ENCODE measurements at regions not wholly inside any gene's neighbourhood (a gene's known extent, or its start where the extent isn't known, plus 50 kb on each side); places are given as distances from the start of the nearest gene placed in this dataset.

DNA sequence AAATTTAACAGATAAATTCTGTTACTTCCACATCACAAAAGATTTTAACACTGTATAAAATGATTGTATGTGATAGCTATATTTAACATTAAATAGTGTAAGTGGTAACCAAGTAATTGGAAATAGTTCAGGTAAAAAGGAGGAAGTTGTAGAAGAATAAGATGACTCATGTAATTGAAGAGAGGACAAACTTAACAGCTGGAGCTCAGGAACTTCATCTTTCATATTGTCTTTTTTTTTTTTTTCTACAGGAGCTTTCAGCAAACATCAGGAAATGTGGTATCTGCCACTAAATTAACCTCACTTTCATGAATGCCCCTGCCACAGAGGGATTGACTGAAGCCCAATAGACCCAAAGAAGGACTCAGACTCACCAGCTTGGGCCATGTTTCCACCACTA is 188.4 kb upstream of the VEGFC start:
- DNase-seq (ENCODE audit: low spot score): no peak

DNA sequence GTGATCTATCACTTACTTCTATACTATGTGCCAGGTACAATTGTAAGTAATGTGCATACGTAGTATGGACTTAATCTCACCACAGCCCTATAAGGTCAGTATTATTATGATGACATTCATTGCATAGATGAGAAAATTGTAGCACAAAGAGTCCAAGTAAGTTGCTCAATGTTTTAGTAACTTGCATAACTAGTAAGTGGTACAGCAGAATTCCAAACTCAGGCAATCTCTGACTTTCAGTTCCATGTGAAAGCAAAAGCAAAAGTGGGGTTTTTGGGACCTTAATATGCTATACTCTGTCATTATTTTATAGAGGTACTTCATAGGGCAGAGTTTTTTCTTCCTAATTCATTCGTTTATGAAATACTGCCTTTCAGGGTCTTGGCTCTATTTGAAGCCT is 188.8 kb upstream of the VEGFC start:
- no peak for DNase-seq (ENCODE audit: low spot score)

DNA sequence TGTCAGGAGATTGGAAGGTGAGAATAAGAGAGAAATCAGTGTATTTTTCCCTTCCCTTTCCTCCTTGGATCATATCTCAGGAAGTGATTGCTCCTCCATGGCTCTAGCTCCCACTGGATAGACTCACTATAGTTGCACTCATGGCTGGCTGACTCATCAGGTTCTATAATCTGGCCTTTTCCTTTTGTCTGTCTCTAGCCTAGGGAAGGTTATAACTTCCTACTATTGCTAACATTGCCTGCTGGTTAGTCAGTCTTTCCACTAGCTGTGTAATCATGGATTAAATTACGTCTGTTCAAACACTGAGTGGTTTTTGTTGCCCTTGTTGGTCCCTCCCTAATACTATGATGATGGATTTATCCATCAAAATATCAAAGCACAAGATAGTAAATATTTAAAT is 195.5 kb upstream of the VEGFC start:
- peak; percentile 87 for DNase-seq (ENCODE audit: low spot score)

DNA sequence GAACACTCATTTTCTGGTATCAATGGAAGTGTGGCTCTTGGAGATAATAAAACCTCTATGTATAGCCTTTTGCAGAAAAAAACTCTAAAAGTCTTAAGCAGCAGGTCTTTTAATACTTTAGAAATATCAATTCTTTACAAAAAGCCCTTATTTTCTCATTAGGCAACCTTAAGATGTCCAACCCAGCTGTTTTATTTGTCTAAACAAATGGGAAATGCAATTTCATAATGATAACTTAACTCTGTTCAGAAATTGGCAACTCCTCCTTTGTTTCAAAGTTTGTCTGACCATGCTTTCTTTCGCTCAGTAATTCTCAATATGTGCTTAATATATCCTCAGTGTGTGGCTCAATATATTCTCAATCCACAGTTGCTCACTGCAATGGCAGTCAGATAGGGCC is 196.5 kb upstream of the VEGFC start:
- DNase-seq (ENCODE audit: low spot score): no peak

DNA sequence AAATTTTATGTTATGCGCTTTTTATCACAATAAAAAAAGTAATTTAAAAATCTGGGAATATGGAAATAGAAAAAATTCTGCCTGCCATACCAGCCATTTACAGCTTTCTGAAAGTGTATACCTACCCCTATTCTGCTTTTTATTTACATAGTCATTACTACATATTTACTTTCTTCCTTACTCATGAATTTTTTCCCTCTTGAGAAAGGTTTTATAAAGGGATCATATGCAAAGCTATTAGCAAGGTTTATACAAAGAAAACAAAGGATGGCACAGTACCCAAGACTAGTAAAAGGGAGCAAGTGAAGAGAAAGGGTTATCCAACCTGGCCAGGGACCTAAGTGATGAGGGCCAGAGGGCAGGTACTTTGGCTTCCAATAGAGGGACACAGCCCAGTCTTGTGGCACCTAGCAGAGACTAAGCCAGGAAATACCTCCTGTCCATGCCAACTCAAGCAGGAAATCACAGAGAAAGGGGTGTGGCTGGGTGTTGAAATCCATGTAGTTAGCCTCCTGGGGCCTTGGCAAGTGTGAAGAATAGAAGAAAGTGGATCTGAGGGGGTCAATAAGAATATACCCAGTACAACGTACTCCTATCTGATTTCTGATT is 207.3 kb upstream of the VEGFC start:
- no peak for DNase-seq (ENCODE audit: low spot score)

DNA sequence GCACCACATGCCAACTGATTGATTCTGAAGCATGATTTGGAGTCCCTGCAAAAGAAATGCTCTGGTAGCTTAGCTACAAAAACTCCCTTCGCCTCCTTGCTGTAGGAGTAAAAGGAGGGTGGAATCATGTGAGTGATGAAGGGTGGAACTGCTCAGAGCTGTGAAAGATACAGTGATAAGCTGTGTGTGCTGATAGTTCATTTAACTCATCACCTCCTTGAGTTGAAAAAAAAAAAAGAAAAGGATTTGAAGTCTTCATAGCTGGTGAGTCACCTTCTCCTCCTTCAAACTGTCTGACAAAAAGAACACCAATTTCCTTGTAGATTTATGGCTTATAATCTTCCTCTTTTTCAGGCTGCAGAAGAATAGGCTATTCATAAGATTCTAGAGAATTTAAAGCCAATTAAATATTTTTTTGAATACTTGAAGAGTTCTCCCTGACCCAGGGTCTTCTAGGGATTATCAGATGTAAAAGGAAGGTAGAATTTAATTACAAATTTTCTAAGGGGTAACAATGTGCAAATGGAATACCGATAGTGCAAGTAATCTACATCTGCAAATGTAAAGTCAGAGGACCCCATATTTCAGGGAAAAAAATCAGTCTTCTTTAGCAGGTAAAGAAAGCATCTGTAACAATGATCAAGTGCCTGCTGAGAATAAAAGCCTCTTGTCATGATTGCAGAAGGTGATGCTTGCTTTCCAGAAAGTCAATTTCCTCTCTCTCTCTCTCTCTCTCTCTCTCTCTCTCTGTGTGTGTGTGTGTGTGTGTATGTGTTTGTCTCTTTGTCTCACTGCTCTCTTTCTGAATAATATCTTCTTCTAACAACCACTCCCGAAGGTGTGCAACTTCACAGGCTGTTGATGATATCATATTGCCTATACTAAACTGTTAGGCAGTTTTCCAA is 208.8 kb upstream of the VEGFC start:
- DNase-seq (ENCODE audit: low spot score): peak; percentile 88

DNA sequence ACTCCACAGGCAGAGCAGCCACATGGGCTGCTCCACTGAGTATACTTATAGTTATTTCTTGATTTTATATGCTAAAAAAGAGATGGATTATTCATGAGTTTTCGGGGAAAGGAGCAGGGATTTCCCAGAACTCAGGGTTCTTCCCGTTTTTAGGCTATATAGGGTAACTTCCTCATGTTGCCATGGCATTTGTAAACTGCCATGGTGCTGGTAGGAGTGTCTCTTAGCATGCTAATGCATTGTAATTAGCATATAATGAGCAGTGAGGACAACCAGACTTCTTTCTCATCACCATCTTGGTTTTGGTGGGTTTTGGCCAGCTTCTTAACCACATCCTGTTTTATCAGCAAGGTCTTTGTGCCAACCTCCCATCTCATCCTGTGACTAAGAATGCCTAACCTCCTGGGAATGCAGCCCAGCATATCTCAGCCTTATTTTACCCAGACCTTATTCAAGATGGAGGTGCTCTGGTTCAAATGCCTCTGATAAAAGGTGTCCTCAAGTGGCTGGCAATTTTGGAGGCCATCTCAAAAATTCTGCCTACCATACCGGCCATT is 213.0 kb upstream of the VEGFC start:
- DNase-seq (ENCODE audit: low spot score): no peak

DNA sequence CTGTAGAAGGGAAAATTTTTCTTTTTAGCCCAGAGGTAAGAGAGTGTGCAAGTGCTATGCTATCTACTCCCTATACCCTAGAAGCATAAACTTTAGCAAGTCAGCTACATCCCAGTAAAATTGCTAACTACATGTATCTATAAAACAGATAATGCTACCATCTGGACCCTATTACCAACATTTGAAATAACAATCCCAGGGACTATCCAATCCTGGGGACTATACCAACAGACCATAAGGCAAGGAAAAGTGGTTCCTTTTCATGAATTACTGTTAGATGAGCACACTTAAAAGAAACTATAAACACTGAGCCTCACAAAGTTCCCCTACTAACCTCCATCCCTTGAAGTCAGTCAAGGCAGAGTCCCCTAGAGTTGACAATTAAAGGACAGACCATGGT is 213.6 kb upstream of the VEGFC start:
- DNase-seq (ENCODE audit: low spot score): no peak

DNA sequence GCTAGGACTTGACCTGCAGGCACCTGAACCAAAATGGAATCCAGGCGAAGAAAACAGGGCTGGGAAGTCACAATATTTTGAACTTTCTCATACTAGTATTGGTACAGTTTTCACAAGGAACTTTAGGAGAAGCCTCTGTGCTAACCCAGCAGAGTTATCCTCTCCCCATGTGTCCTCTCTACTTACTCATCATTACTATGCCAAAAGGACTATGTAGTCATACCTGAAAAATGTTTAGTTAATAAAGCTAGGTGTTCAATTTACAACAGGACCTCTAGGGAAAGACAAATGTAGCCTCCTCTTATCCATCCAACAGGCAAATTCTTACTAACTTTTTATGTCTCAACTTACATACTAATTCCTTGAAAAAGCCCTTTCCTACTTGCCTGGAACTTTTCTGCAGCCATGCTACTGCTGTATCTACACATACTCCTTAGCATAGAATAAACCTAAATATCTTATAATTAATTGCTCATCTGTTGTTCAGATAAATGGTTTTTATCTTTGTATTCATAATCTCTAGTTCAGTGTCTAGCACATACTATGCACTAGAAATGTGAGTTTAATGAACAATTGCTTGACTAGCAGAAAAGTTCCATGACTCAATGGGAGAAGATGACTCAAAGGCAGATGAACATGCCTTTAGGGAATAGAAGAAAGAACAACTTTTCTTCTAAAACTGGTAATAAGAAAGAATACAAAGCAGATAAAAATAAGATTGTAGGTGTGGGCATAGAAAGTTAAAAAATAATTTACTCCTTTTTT is 215.5 kb upstream of the VEGFC start:
- DNase-seq (ENCODE audit: low spot score): peak; percentile 76

DNA sequence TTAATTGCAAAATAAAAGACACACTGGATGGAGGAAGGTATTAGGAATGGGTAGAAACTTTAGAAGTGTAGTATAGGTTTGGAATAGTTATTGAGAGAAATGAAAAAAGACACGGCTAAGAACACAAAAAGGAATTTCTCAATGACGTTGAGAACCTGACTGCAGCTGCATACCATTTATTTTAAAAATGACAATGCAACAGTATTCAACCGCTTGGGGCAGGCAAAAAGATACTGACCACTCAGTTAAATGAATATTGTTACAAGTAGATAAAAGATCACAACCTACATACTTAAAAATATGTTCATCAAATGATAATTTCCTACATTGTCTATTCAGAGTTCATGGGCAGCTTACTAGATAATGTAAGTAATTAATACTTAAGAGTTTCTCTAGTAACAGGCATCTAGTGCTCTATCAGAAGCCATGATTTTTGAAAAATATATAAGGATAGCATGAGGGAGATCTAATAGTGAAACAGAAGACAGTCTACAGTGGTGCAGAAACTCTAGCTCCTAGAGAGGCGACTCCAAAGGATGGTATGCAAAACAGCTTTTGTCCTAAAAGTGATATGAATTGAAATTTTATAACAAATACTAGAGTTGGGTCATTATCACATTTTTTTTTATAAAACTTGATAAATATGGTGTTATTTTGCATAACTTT is 216.2 kb upstream of the VEGFC start:
- peak; percentile 18 for DNase-seq (ENCODE audit: low spot score)

DNA sequence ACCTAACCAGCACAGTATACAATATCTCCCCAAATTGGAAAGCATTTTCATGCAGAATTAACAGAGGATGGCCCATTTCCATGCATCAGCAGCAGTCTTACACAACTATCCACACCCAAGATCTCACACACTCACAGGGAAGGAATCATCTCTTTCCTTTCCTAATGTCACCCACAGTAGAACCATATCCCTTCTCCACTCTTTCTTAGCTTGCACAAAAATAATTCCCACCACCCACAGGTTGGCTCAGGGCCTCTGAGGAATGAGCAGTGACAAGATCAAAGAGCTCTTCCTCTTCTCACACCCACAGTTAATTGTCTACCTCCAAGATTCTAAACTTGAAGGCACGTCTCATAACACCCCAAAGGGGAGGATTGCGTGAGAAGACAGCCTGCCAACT is 217.7 kb upstream of the VEGFC start:
- DNase-seq (ENCODE audit: low spot score): no peak

DNA sequence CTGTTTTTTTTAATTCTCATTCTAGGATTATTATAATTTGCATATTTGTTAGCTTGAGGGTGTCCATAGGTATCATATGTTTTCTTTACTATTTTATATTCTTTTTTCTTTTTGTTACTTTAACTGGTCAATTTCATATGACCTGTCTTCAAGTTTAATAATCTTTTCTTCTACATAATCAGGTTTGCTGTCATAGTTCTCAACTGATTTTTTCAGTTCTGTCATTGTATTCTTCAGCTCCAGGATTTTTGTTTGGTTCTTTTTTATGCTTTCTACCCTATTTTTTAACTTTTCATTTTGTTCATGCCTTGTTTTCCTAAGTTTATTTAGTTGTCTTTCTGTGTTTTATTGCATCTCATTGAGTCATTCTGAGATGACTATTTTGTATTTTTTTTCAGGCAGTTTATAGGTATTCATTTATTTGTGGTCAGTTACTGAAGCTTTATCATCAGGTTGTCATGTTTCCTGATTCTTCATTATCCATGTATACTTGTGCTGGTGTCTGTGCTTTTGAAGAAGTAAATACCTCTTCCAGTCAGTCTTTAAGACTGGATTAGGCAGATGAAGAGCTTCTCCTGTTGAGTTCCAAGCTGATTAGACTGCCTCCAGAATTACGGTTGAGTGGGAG is 220.3 kb upstream of the VEGFC start:
- DNase-seq (ENCODE audit: low spot score): no peak

DNA sequence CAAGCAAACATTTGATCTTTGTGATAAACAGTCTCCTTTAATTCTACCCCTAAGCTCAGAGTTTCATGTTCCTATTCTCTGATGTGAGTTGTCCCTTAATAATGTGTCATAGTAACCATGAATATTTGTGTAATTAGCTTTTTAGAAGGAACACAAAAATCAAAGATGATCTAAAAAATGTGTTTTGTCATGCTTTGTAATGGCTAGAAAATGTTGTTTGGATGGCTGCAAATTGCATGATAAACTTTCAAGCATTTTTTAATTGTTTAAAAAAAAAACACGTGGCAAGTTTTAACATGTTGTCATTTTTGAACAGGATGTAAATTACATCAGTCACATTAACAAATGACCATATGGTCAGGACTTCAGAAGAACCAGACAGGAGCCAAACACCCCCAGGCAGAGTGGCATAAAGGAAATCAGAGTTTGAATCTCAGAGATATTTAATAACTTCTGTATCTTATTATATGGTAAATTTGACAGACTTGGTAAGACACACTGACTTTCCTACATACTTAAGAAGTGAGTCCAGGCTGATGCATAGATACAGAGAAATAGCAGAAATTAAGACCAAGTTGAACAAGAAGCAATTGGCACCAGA is 223.9 kb upstream of the VEGFC start:
- no peak for DNase-seq (ENCODE audit: low spot score)

DNA sequence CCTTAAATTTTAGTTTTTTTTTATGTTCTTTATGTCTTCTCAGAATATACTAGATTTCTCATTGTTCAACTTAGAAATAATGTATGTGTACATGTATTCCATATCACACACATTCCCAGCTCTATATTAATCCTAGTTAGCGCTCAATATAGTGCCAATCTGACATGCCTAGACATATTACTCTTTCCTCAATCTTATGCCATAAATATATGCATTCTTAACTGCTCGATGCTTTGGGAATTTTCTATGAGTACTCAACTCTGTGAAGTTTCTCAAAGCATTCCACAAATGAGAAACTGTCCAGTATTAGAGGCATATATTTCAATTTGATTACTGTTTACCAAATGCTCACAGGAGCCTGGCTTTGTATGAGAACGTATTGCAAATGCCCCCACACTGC is 231.2 kb upstream of the VEGFC start:
- DNase-seq (ENCODE audit: low spot score): no peak

DNA sequence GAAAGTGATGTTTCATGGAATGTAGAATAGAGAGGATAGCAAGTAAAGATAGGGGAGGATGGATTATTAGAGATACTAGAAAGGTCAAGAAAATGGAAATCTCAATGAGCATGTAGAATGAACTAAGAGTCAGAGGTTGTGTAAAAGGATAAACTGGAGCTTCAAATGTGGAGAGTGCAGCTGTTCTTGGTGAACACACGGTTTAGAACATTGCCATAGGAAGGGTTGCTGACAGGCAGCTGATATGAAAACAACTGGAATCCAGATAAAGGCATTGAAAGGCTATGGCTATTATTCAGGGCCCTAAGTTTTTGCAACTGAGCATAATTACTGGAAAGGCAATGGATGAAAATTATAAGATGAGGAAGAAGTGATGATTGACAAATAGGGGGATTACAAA is 239.6 kb upstream of the VEGFC start:
- no peak for DNase-seq (ENCODE audit: low spot score)

DNA sequence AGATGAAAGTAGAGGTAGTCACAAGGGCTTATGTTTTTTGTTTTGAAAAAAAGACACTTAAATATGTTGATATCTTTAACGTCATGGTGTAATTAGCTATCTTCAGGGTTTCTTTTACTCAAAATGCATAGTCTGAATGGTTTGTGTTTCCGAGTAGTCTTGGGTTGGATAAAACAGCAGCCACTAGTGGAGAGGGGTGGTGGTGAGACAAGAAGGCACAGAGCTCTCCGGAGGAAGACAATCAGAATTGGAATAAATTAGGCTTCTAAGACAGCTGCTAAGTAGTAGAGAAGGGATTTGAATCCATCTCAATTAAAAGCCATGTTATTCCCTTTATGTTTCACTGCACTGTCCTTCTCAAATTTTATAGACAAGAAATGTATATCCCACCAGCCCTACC is 240.4 kb upstream of the VEGFC start:
- DNase-seq (ENCODE audit: low spot score): no peak

DNA sequence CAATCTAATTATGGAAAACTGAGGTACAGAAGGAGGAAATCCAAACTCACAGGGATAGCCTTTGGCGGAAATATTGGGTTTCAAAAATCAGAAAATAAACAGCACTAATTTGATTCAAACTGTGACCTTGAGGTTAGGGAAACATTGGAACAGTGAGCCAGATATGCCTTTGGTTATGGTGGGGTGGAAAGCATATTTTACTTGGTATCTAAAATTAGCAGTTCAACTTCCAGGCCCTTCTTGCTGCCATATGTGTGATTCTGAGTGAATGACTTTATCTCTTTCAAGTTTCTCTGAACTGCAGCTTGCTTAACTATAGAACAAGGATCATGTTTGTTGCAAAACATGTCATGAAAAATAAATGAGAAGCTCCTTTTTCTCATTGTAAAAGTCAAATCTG is 240.9 kb upstream of the VEGFC start:
- no peak for DNase-seq (ENCODE audit: low spot score)

DNA sequence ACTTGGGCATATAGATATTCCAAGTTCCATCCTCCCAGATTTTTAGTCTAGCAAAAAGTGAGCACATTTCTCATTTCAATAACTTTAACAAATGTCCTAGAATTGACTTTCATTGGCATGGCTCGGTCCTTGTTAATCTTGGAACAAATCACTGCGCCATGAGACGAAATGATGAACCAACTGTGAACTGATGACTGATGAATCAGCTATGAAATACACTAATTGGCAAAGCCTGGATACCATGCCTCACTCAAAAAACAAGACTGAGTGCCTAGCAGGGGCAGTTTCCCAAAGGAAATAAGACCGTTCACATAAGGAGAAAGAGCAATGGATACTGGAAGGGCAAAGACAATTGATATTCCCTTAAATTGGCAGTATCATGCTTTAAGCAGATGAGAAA is 248.6 kb upstream of the VEGFC start:
- DNase-seq (ENCODE audit: low spot score): no peak

DNA sequence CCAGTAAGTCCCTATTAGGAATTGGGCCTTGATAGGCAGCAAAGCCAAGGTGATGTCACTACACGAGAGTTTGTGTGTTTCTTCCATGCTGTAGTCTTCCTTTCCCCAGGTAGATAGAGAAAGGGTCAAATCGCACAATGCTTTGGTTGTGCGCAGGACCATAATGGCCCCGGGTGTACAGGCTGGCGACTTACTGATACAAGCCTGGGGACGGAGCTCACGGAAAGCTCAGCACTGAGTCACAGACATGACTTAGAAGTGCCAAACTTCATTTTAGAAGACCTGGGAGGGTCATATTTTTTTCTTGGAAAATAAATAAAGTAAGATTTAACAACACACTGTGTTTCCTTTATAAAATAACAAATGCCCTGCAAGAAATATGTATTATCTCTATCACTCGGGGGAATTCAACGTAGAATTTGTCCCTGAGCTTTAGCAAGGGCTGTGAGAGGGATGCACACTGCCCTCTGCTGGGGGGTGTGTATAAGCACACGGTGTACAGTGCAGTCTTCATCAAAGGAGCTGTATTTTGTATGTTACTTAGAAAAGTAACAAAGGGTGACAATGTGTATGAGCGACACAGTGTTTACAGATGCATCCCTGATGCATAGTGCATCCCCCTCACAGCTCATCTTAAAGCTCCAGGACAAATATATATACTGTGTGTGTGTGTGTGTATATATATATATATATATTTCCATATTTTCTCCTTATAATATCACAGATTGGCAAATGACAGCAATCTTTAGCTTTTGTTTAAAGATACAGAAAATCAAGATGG is 254.5 kb upstream of the VEGFC start:
- DNase-seq (ENCODE audit: low spot score): peak; percentile 56

DNA sequence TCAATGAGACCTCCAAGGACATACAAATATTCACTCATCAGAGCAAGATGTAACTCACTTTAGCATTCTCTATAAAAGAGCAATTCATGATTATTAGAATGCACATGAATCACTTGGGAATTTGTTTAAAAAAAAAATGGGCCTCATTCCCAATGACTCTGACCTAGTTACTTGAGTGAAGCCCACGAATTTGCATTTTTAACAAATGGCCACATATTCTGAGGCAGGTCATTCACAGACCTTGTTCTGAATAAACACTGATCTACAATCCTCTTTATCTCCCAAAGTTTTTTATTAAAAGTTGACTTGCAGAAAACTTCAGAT is 255.1 kb upstream of the VEGFC start:
- no peak for DNase-seq (ENCODE audit: low spot score)
